PFSK-1 (cell line): ENCODE measurements at regions not wholly inside any gene's neighbourhood (a gene's known extent, or its start where the extent isn't known, plus 50 kb on each side); places are given as distances from the start of the nearest gene placed in this dataset.

Source experiments
- FOXP2 ChIP-seq: optimal IDR thresholded peaks from 2 replicates; pipeline ENCODE3; 2011; ENCODE audit warnings: borderline replicate concordance, control low read depth, inconsistent platforms; ENCODE audit not compliant: insufficient read depth; ENCODE audit errors: extremely low read length, extremely low read depth
- POLR2AphosphoS5 ChIP-seq: IDR thresholded peaks from 2 replicates; pipeline ENCODE4 v1.6.1; 2012; ENCODE audit warnings: low read depth, mild to moderate bottlenecking, control low read depth, low read length, moderate library complexity
- REST ChIP-seq, 2 experiments: IDR thresholded peaks; 2 replicates each; pipeline versions ENCODE4 v1.6.1 to v1.8.0; 2011 to 2012; ENCODE audit warnings: low read depth in 2 of 2, low read length in 2 of 2, control low read depth in 1 of 2, inconsistent platforms in 1 of 2, mild to moderate bottlenecking in 1 of 2, moderate library complexity in 1 of 2; ENCODE audit not compliant: insufficient read depth in 1 of 2
- SIN3A ChIP-seq: IDR thresholded peaks from 2 replicates; pipeline ENCODE4 v1.6.1; 2012; ENCODE audit warnings: mild to moderate bottlenecking, low read length, moderate library complexity, borderline replicate concordance; ENCODE audit not compliant: insufficient read depth
- TAF1 ChIP-seq: IDR thresholded peaks from 2 replicates; pipeline ENCODE4 v1.6.1; 2012; ENCODE audit warnings: low read length, control low read depth, borderline replicate concordance; ENCODE audit not compliant: insufficient read depth

- TF ChIP-seq REST (IDR thresholded peaks at IDR 0.05; ENCODE audit: insufficient read depth in 1 of 2, low read depth in 2 of 2, low read length in 2 of 2): no peak
- no peak for TF ChIP-seq TAF1
- no peak for TF ChIP-seq FOXP2
- TF ChIP-seq SIN3A: no peak
- no peak for TF ChIP-seq POLR2AphosphoS5
These were observed 274.4 kb downstream of the CDCA7 start for GRCh38 chr2:173629076-173629475.

GRCh38 chr2:173630425-173631126, 275.9 kb downstream of the CDCA7 start:
- TF ChIP-seq REST (IDR thresholded peaks at IDR 0.05; ENCODE audit: insufficient read depth in 1 of 2, low read depth in 2 of 2, low read length in 2 of 2) (no peak), POLR2AphosphoS5 (no peak), TAF1 (no peak)

- no peak for TF ChIP-seq REST (IDR thresholded peaks at IDR 0.05; ENCODE audit: insufficient read depth in 1 of 2, low read depth in 2 of 2, low read length in 2 of 2)
- no peak for TF ChIP-seq FOXP2
- TF ChIP-seq TAF1: no peak
- no peak for TF ChIP-seq SIN3A
- no peak for TF ChIP-seq POLR2AphosphoS5
These were observed 276.4 kb downstream of the CDCA7 start for GRCh38 chr2:173631127-173631460.

- TF ChIP-seq REST (IDR thresholded peaks at IDR 0.05; ENCODE audit: insufficient read depth in 1 of 2, low read depth in 2 of 2, low read length in 2 of 2): no peak
- TF ChIP-seq TAF1: no peak
- no peak for TF ChIP-seq FOXP2
- no peak for TF ChIP-seq POLR2AphosphoS5
- no peak for TF ChIP-seq SIN3A
These were observed 289.5 kb downstream of the CDCA7 start for GRCh38 chr2:173644146-173644545.
